Peyer's patch (tissue), 4 donors: ENCODE measurements at regions not wholly inside any gene's neighbourhood (a gene's known extent, or its start where the extent isn't known, plus 50 kb on each side); places are given as distances from the start of the nearest gene placed in this dataset.
"Not testable (repeated sequence)": the region's sequence is repeated elsewhere in the genome, so short reads cannot be mapped to it uniquely, and the experiment has no call there.

Experiments
- DNase-seq, 3 donors: peaks; one replicate each; pipeline ENCODE4 v3.0.0-alpha.2; 2017 to 2019
- H3K27ac ChIP-seq, 4 donors: fragments of 200-600 bp; sonication (generic); one replicate each; pipeline ENCODE4 v1.5.1; 2016 to 2019
- H3K27me3 ChIP-seq, 2 donors: fragments of 200-600 bp; sonication (generic); one replicate each; pipeline ENCODE4 v1.5.1; 2019
- H3K36me3 ChIP-seq, 3 donors: fragments of 200-600 bp; sonication (generic); one replicate each; pipeline ENCODE4 v1.5.1; 2016 to 2019
- H3K4me1 ChIP-seq, 4 donors: fragments of 200-600 bp; sonication (generic); one replicate each; pipeline ENCODE4 v1.5.1; 2016 to 2019
- H3K4me3 ChIP-seq, 4 donors: fragments of 200-600 bp; sonication (generic); 1 replicate in 3 of 4; 2 replicates in 1 of 4; pipeline ENCODE4 v1.5.1; 2016 to 2019; ENCODE audit warnings: mild to moderate bottlenecking in 1 of 4
- H3K9me3 ChIP-seq, 4 donors: fragments of 200-600 bp; sonication (generic); one replicate each; pipeline ENCODE4 v1.5.1; 2016 to 2019; ENCODE audit warnings: mild to moderate bottlenecking in 1 of 4
- CTCF ChIP-seq, 6 experiments: fragments of 450-650 bp in 4 of 6; fragments of 200-600 bp in 2 of 6; sonication (generic) in 1 of 6; IDR thresholded peaks; one replicate each; pipeline ENCODE4 v1.5.1; 2017 to 2019; ENCODE audit warnings: antibody characterized with exemption in 6 of 6, mild to moderate bottlenecking in 3 of 6, moderate library complexity in 1 of 6
- POLR2A ChIP-seq, 2 donors: fragments of 450-650 bp; IDR thresholded peaks; one replicate each; pipeline ENCODE4 v1.5.1; 2017; ENCODE audit warnings: antibody characterized with exemption in 2 of 2, mild to moderate bottlenecking in 2 of 2, moderate library complexity in 2 of 2

GRCh38 chr5:90093751-90094485 lies 315.6 kb downstream of the CETN3 start:
- Histone ChIP-seq H3K4me1 (no peaks in the 10 kb centered on the region), H3K27me3 (no peaks in the 10 kb centered on the region), H3K9me3 (no peaks in the 10 kb centered on the region), H3K27ac (no peak overlapping the region), H3K4me3 (no peak overlapping the region), H3K36me3 (no peaks in the 10 kb centered on the region)
- TF ChIP-seq CTCF (IDR thresholded peaks at IDR 0.05): no peak
- no peak for TF ChIP-seq POLR2A (IDR thresholded peaks at IDR 0.05)
- DNase-seq: no peak

- Histone ChIP-seq H3K27ac (no peak overlapping the region), H3K9me3 (no peaks in the 10 kb centered on the region), H3K36me3 (no peaks in the 10 kb centered on the region), H3K4me1 (no peaks in the 10 kb centered on the region), H3K4me3 (no peak overlapping the region), H3K27me3 (no peaks in the 10 kb centered on the region)
- DNase-seq: no peak
- TF ChIP-seq POLR2A (IDR thresholded peaks at IDR 0.05) (no peak), CTCF (IDR thresholded peaks at IDR 0.05) (no peak)
Measured at GRCh38 chr5:90092734-90093133, 316.8 kb downstream of the CETN3 start.

- H3K36me3 ChIP-seq: no peaks in the 10 kb centered on the region
- no peaks in the 10 kb centered on the region for H3K27me3 ChIP-seq
- TF ChIP-seq POLR2A (IDR thresholded peaks at IDR 0.05): no peak
- TF ChIP-seq CTCF (IDR thresholded peaks at IDR 0.05): no peak
- no peaks in the 10 kb centered on the region for H3K9me3 ChIP-seq
- no peak overlapping the region for H3K4me3 ChIP-seq
- H3K27ac ChIP-seq: no peak overlapping the region
- H3K4me1 ChIP-seq: no peaks in the 10 kb centered on the region
- DNase-seq: no peak
Measured at GRCh38 chr5:90084342-90084741, 325.2 kb downstream of the CETN3 start.

GRCh38 chr5:90073026-90073570 lies 336.5 kb downstream of the CETN3 start:
- not testable (repeated sequence) for H3K4me1 ChIP-seq, H3K27me3 ChIP-seq, H3K36me3 ChIP-seq, H3K9me3 ChIP-seq, DNase-seq, H3K4me3 ChIP-seq, H3K27ac ChIP-seq

GRCh38 chr5:90071656-90072055 lies 337.9 kb downstream of the CETN3 start:
- H3K27ac ChIP-seq: no peak overlapping the region
- H3K27me3 ChIP-seq: no peaks in the 10 kb centered on the region
- no peaks in the 10 kb centered on the region for H3K36me3 ChIP-seq
- DNase-seq: no peak
- H3K4me1 ChIP-seq: no peaks in the 10 kb centered on the region
- TF ChIP-seq CTCF (IDR thresholded peaks at IDR 0.05) (no peak), POLR2A (IDR thresholded peaks at IDR 0.05) (no peak)
- no peak overlapping the region for H3K4me3 ChIP-seq
- no peaks in the 10 kb centered on the region for H3K9me3 ChIP-seq

GRCh38 chr5:90071066-90071465 lies 338.5 kb downstream of the CETN3 start:
- H3K27me3 ChIP-seq: no peaks in the 10 kb centered on the region
- no peak overlapping the region for H3K4me3 ChIP-seq
- H3K27ac ChIP-seq: no peak overlapping the region
- H3K4me1 ChIP-seq: no peaks in the 10 kb centered on the region
- H3K9me3 ChIP-seq: no peaks in the 10 kb centered on the region
- no peak for TF ChIP-seq CTCF (IDR thresholded peaks at IDR 0.05)
- TF ChIP-seq POLR2A (IDR thresholded peaks at IDR 0.05): no peak
- H3K36me3 ChIP-seq: no peaks in the 10 kb centered on the region
- DNase-seq: no peak
